ENCODE measurements at regions not wholly inside any gene's neighbourhood (a gene's known extent, or its start where the extent isn't known, plus 50 kb on each side); places are given as distances from the start of the nearest gene placed in this dataset.

DNA sequence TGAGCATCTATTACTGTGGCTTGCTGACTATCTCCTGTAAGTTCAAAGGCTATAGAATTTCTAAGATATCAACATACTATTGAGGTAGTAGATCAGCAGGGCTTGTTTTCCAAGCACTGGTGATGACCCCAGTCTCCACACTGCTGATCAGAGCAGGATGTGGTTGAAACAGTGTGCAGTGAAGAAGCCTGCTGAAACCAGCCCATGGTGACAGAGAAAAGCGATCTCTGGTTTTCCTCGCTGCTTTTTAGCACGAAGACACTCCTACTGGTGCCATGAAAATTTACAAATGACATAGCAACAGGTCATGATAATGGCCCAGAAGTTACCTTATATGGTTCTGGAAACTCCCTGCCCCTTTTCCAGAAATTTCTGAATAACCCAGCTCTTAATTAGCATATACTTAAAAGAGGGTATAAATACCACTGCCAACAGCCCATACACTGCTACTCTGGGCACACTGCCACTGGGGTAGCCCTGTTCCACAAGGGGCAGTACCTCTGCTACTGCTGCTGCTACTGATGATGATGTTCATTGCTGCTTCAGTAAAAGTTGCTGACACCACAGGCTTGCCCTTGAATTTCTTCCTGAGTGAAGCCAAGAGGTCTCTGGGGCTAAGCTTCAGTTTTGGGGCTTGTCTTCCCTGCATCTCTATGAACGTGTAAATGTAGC, 1689.5 kb upstream of the PCDH10 start:
- TF ChIP-seq POLR2A (IDR thresholded peaks at IDR 0.05): no peak
- TF ChIP-seq, protein P1, sequence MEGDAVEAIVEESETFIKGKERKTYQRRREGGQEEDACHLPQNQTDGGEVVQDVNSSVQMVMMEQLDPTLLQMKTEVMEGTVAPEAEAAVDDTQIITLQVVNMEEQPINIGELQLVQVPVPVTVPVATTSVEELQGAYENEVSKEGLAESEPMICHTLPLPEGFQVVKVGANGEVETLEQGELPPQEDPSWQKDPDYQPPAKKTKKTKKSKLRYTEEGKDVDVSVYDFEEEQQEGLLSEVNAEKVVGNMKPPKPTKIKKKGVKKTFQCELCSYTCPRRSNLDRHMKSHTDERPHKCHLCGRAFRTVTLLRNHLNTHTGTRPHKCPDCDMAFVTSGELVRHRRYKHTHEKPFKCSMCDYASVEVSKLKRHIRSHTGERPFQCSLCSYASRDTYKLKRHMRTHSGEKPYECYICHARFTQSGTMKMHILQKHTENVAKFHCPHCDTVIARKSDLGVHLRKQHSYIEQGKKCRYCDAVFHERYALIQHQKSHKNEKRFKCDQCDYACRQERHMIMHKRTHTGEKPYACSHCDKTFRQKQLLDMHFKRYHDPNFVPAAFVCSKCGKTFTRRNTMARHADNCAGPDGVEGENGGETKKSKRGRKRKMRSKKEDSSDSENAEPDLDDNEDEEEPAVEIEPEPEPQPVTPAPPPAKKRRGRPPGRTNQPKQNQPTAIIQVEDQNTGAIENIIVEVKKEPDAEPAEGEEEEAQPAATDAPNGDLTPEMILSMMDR (IDR thresholded peaks at IDR 0.05): no peak
